GM23338 (cell line): ENCODE measurements at regions not wholly inside any gene's neighbourhood (a gene's known extent, or its start where the extent isn't known, plus 50 kb on each side); places are given as distances from the start of the nearest gene placed in this dataset.

Experiments used
- CREB1 ChIP-seq: fragments of 250-450 bp; sonication (Bioruptor Pico); IDR thresholded peaks from 2 replicates; pipeline ENCODE4 v1.5.0; 2020; ENCODE audit warnings: low read depth, mild to moderate bottlenecking, moderate library complexity
- CTCF ChIP-seq, 2 experiments: fragments of 200-600 bp in 1 of 2; sonication (generic) in 1 of 2; conservative IDR thresholded peaks; 2 replicates each; pipeline versions ENCODE4 v1.5.1 to v1.6.1; 2016 to 2017; ENCODE audit warnings: antibody characterized with exemption in 2 of 2, low read depth in 2 of 2, mild to moderate bottlenecking in 2 of 2, moderate library complexity in 1 of 2
- EZH2 ChIP-seq: fragments of 200-600 bp; sonication (generic); IDR thresholded peaks from one replicate; pipeline ENCODE4 v1.8.0; 2017; ENCODE audit warnings: antibody characterized with exemption, mild to moderate bottlenecking, low read depth; ENCODE audit not compliant: unreplicated experiment
- EZH2phosphoT487 ChIP-seq: fragments of 200-600 bp; sonication (generic); IDR thresholded peaks from one replicate; pipeline ENCODE4 v1.8.1; 2018; ENCODE audit warnings: antibody characterized with exemption; ENCODE audit not compliant: unreplicated experiment
- ZNF114 ChIP-seq: fragments of 250-450 bp; sonication (Bioruptor Pico); IDR thresholded peaks from 2 replicates; pipeline ENCODE4 v1.5.0; 2020; ENCODE audit warnings: mild to moderate bottlenecking, moderate library complexity
- ZNF331 ChIP-seq: fragments of 250-450 bp; sonication (Bioruptor Pico); IDR thresholded peaks from 2 replicates; pipeline ENCODE4 v1.5.0; 2020; ENCODE audit warnings: low read depth, mild to moderate bottlenecking, moderate library complexity
- TF ChIP-seq, protein P1 (sequence below): IDR thresholded peaks from one replicate; pipeline ENCODE4 v1.6.1; 2018; ENCODE audit warnings: antibody characterized with exemption; ENCODE audit not compliant: unreplicated experiment

- no peak for TF ChIP-seq EZH2
- no peak for TF ChIP-seq EZH2phosphoT487
- no peak for TF ChIP-seq CREB1 (CRISPR knock-in tag)
- no peak for TF ChIP-seq CTCF (conservative IDR thresholded peaks at IDR 0.05; ENCODE audit: low read depth in 2 of 2)
- no peak for TF ChIP-seq ZNF331 (CRISPR knock-in tag)
- TF ChIP-seq ZNF114 (CRISPR knock-in tag), result no peak
- TF ChIP-seq, protein P1, sequence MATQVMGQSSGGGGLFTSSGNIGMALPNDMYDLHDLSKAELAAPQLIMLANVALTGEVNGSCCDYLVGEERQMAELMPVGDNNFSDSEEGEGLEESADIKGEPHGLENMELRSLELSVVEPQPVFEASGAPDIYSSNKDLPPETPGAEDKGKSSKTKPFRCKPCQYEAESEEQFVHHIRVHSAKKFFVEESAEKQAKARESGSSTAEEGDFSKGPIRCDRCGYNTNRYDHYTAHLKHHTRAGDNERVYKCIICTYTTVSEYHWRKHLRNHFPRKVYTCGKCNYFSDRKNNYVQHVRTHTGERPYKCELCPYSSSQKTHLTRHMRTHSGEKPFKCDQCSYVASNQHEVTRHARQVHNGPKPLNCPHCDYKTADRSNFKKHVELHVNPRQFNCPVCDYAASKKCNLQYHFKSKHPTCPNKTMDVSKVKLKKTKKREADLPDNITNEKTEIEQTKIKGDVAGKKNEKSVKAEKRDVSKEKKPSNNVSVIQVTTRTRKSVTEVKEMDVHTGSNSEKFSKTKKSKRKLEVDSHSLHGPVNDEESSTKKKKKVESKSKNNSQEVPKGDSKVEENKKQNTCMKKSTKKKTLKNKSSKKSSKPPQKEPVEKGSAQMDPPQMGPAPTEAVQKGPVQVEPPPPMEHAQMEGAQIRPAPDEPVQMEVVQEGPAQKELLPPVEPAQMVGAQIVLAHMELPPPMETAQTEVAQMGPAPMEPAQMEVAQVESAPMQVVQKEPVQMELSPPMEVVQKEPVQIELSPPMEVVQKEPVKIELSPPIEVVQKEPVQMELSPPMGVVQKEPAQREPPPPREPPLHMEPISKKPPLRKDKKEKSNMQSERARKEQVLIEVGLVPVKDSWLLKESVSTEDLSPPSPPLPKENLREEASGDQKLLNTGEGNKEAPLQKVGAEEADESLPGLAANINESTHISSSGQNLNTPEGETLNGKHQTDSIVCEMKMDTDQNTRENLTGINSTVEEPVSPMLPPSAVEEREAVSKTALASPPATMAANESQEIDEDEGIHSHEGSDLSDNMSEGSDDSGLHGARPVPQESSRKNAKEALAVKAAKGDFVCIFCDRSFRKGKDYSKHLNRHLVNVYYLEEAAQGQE, result no peak
These were observed 66.8 kb upstream of the EGFL6 start for GRCh38 chrX:13502590-13502989.
